Fibroblast of lung (primary cell): ENCODE measurements at regions not wholly inside any gene's neighbourhood (a gene's known extent, or its start where the extent isn't known, plus 50 kb on each side); places are given as distances from the start of the nearest gene placed in this dataset.

Experiments used
- DNase-seq, 2 donors: peaks; one replicate each; pipeline versions ENCODE4 v3.0.0 to v3.0.0-alpha.2; 2010; ENCODE audit warnings: low read depth in 2 of 2
- H2AFZ ChIP-seq: 2 replicates; pipeline ENCODE4 v1.5.1; 2012; ENCODE audit warnings: low read length, control low read depth, inconsistent platforms
- H3K27ac ChIP-seq: 2 replicates; pipeline ENCODE4 v1.5.1; 2011; ENCODE audit warnings: low read length, control low read depth; ENCODE audit not compliant: insufficient read depth
- H3K27me3 ChIP-seq: 2 replicates; pipeline ENCODE4 v1.5.1; 2011; ENCODE audit warnings: mild to moderate bottlenecking, low read length; ENCODE audit not compliant: control insufficient read depth, insufficient read depth
- H3K36me3 ChIP-seq: 2 replicates; pipeline ENCODE4 v1.5.1; 2011; ENCODE audit warnings: low read length; ENCODE audit not compliant: control insufficient read depth, insufficient read depth
- H3K4me1 ChIP-seq: 2 replicates; pipeline ENCODE4 v1.5.1; 2011; ENCODE audit warnings: low read length; ENCODE audit not compliant: control insufficient read depth, insufficient read depth; ENCODE audit errors: extremely low read depth
- H3K4me2 ChIP-seq: 2 replicates; pipeline ENCODE4 v1.5.1; 2011; ENCODE audit warnings: low read length, control low read depth; ENCODE audit not compliant: insufficient read depth; ENCODE audit errors: extremely low read depth
- H3K4me3 ChIP-seq, 4 experiments: fragments of 200-600 bp in 1 of 4; sonication (generic) in 1 of 4; replicated peaks in 1 of 4; 2 replicates each; pipeline ENCODE4 v1.5.1; 2011 to 2016; ENCODE audit warnings: low read length in 4 of 4, low read depth in 3 of 4, mild to moderate bottlenecking in 3 of 4, control low read depth in 2 of 4, inconsistent platforms in 1 of 4, mixed read lengths in 1 of 4; ENCODE audit not compliant: insufficient read depth in 1 of 4; ENCODE audit errors: control extremely low read depth in 1 of 4
- H3K79me2 ChIP-seq: 2 replicates; pipeline ENCODE4 v1.5.1; 2012; ENCODE audit warnings: mild to moderate bottlenecking, low read length, inconsistent platforms; ENCODE audit not compliant: control insufficient read depth, insufficient read depth
- H3K9ac ChIP-seq: 2 replicates; pipeline ENCODE4 v1.5.1; 2011; ENCODE audit warnings: mild to moderate bottlenecking, low read length, control low read depth; ENCODE audit not compliant: insufficient read depth
- H3K9me3 ChIP-seq: 2 replicates; pipeline ENCODE4 v1.5.1; 2012; ENCODE audit warnings: low read depth, low read length; ENCODE audit not compliant: control insufficient read depth, insufficient read depth
- H4K20me1 ChIP-seq: 2 replicates; pipeline ENCODE4 v1.5.1; 2011; ENCODE audit warnings: low read length; ENCODE audit not compliant: control insufficient read depth, insufficient read depth; ENCODE audit errors: extremely low read depth
- EZH2 ChIP-seq: IDR thresholded peaks from 2 replicates; pipeline ENCODE4 v1.5.1; 2012; ENCODE audit warnings: low read length, control low read depth, mild to moderate bottlenecking; ENCODE audit errors: missing control alignments
- TF ChIP-seq, protein P1 (sequence below), 2 donors: IDR thresholded peaks in 1 of 2; conservative IDR thresholded peaks in 1 of 2; 1 replicate in 1 of 2; 2 replicates in 1 of 2; pipeline ENCODE4 v1.5.1; 2011 to 2012; ENCODE audit warnings: low read length in 2 of 2, control low read depth in 1 of 2, inconsistent platforms in 1 of 2, low read depth in 1 of 2, mild to moderate bottlenecking in 1 of 2

- no peaks in the 10 kb centered on the region for H3K36me3 ChIP-seq
- no peak overlapping the region for H3K4me2 ChIP-seq
- H3K79me2 ChIP-seq: no peaks in the 10 kb centered on the region
- no peaks in the 10 kb centered on the region for H3K27me3 ChIP-seq
- H3K4me1 ChIP-seq: no peaks in the 10 kb centered on the region
- no peak for DNase-seq
- TF ChIP-seq, protein P1, sequence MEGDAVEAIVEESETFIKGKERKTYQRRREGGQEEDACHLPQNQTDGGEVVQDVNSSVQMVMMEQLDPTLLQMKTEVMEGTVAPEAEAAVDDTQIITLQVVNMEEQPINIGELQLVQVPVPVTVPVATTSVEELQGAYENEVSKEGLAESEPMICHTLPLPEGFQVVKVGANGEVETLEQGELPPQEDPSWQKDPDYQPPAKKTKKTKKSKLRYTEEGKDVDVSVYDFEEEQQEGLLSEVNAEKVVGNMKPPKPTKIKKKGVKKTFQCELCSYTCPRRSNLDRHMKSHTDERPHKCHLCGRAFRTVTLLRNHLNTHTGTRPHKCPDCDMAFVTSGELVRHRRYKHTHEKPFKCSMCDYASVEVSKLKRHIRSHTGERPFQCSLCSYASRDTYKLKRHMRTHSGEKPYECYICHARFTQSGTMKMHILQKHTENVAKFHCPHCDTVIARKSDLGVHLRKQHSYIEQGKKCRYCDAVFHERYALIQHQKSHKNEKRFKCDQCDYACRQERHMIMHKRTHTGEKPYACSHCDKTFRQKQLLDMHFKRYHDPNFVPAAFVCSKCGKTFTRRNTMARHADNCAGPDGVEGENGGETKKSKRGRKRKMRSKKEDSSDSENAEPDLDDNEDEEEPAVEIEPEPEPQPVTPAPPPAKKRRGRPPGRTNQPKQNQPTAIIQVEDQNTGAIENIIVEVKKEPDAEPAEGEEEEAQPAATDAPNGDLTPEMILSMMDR (conservative IDR thresholded peaks at IDR 0.05 in 1 of 2, IDR thresholded peaks at IDR 0.05 in 1 of 2; ENCODE audit: low read depth in 1 of 2, low read length in 2 of 2): no peak
- TF ChIP-seq EZH2: no peak
- H2AFZ ChIP-seq: no peak overlapping the region
- H3K4me3 ChIP-seq: no peak overlapping the region
- no peaks in the 10 kb centered on the region for H3K9me3 ChIP-seq
- no peaks in the 10 kb centered on the region for H4K20me1 ChIP-seq
- no peak overlapping the region for H3K27ac ChIP-seq
- H3K9ac ChIP-seq: no peak overlapping the region
Observed at GRCh38 chr7:17617380-17617779, 318.9 kb downstream of the AHR start.

DNA sequence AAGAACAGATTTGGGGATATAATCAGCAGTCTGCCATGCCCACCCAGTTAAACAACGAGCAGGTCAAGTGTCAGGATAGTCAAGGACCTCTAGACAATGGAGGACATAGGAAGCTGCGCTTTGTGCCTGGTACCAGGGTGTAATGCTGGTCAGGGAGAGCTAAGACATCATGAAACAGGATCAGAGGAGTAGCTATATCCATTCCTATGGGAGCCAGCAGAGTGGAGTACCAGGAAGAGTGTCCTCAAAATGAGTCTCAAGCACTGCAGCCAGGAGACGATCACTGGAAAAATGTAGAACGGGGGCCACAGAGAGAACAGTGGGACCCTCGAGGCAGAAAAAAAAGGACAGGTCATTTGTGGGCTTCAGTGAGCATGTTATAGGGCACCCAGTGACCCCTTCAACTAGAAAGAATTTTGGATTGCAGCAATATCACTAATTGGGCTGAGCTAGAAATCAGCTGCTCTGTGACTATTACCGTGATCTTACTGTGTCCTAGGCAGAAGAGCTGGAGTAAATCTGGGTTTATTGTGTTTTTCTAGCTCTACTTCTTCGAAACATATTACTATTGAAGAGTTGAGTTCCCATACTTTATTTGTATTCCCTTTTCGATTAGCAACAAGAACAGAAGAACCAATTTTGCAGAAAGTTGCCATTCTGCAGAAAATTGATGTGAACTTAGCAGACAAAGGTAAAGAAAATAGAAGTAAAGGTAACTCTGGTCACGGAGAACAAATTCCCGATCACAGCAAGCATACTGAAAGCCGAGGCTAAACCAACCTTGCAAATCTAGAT, 319.6 kb downstream of the AHR start:
- no peak overlapping the region for H2AFZ ChIP-seq
- DNase-seq: no peak

DNA sequence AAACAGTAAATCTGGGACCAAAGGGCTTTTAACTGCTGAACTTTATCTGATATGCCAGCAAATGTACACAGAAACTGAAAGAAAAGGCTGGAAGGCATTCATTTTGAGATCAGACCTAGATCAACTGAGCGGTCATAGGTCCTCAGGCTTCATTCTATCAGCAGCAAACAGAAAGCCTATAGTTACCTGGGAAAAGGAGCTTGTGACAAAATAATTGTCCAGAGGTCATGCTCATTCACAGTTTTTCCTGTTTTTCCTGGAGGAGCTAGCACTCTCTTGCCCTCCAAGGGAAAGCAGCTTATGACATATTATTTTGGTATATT, 320.2 kb downstream of the AHR start:
- Histone ChIP-seq H3K4me1 (no peaks in the 10 kb centered on the region), H3K4me2 (no peak overlapping the region), H3K9me3 (no peaks in the 10 kb centered on the region), H3K4me3 (no peak overlapping the region), H3K79me2 (no peaks in the 10 kb centered on the region), H4K20me1 (no peaks in the 10 kb centered on the region), H3K36me3 (no peaks in the 10 kb centered on the region), H3K27me3 (no peaks in the 10 kb centered on the region), H2AFZ (no peak overlapping the region), H3K27ac (no peak overlapping the region), H3K9ac (no peak overlapping the region)
- TF ChIP-seq, protein P1 (conservative IDR thresholded peaks at IDR 0.05 in 1 of 2, IDR thresholded peaks at IDR 0.05 in 1 of 2; ENCODE audit: low read depth in 1 of 2, low read length in 2 of 2): no peak
- TF ChIP-seq EZH2: no peak
- DNase-seq: no peak

More for the DNA sequence above, 319.6 kb downstream of the AHR start:
- Histone ChIP-seq H3K27me3 (no peaks in the 10 kb centered on the region), H3K4me1 (no peaks in the 10 kb centered on the region), H4K20me1 (no peaks in the 10 kb centered on the region), H3K9ac (no peak overlapping the region), H3K9me3 (no peaks in the 10 kb centered on the region), H3K27ac (no peak overlapping the region), H3K4me2 (no peak overlapping the region), H3K4me3 (no peak overlapping the region), H3K36me3 (no peaks in the 10 kb centered on the region), H3K79me2 (no peaks in the 10 kb centered on the region)
- no peak for TF ChIP-seq EZH2
- TF ChIP-seq, protein P1 (conservative IDR thresholded peaks at IDR 0.05 in 1 of 2, IDR thresholded peaks at IDR 0.05 in 1 of 2; ENCODE audit: low read depth in 1 of 2, low read length in 2 of 2): no peak
